Immature natural killer cell (primary cell): ENCODE measurements at regions not wholly inside any gene's neighbourhood (a gene's known extent, or its start where the extent isn't known, plus 50 kb on each side); places are given as distances from the start of the nearest gene placed in this dataset.
A peak's percentile ranks its signal among the peaks of the same experiment; 100 is the strongest.

ENCODE experiments used
- DNase-seq, 3 donors: peaks; one replicate each; pipeline ENCODE4 v3.0.0; 2022; ENCODE audit warnings: mixed read lengths in 1 of 3
- H3K27ac Mint-ChIP-seq, 6 donors: one replicate each; pipeline ENCODE4 v1.8.0; 2020; ENCODE audit warnings: mixed read lengths in 6 of 6, mild to moderate bottlenecking in 5 of 6, inconsistent platforms in 4 of 6, moderate library complexity in 3 of 6
- H3K27me3 Mint-ChIP-seq, 3 donors: one replicate each; pipeline ENCODE4 v1.8.0; 2020 to 2021; ENCODE audit warnings: low read depth in 3 of 3, mild to moderate bottlenecking in 3 of 3, mixed read lengths in 3 of 3, moderate library complexity in 3 of 3, inconsistent platforms in 1 of 3
- H3K36me3 Mint-ChIP-seq, 3 donors: one replicate each; pipeline ENCODE4 v1.8.0; 2020; ENCODE audit warnings: mixed read lengths in 3 of 3, inconsistent platforms in 2 of 3, mild to moderate bottlenecking in 2 of 3
- H3K4me1 Mint-ChIP-seq, 2 donors: one replicate each; pipeline ENCODE4 v1.8.0; 2020; ENCODE audit warnings: inconsistent platforms in 2 of 2, mild to moderate bottlenecking in 2 of 2, mixed read lengths in 2 of 2, moderate library complexity in 1 of 2
- H3K4me3 Mint-ChIP-seq, 5 donors: one replicate each; pipeline ENCODE4 v1.8.0; 2020; ENCODE audit warnings: mild to moderate bottlenecking in 5 of 5, mixed read lengths in 5 of 5, inconsistent platforms in 3 of 5, moderate library complexity in 3 of 5
- H3K9me3 Mint-ChIP-seq, 6 donors: one replicate each; pipeline ENCODE4 v1.8.0; 2020; ENCODE audit warnings: mild to moderate bottlenecking in 6 of 6, mixed read lengths in 6 of 6, inconsistent platforms in 4 of 6, moderate library complexity in 3 of 6

- no peak for DNase-seq
- peaks cover 11 to 24% (median 13%) of the 10 kb centered on the region in 3 donors for H3K27me3 Mint-ChIP-seq
- peaks cover 0 to 3% (median 0%) of the 10 kb centered on the region in 3 donors for H3K36me3 Mint-ChIP-seq
- H3K4me1 Mint-ChIP-seq = peaks cover 11 to 19% of the 10 kb centered on the region in 2 donors
- peak overlapping the region in 2 of 6 donors; percentile 20 to 55 for H3K27ac Mint-ChIP-seq
- H3K4me3 Mint-ChIP-seq = peak overlapping the region in 3 of 5 donors; percentile 4 to 59 (median 49)
- H3K9me3 Mint-ChIP-seq = no peaks in the 10 kb centered on the region
Observed at GRCh38 chr7:25967278-25968204, 184.5 kb upstream of the NFE2L3 start.

- H3K27me3 Mint-ChIP-seq = peaks cover 11 to 20% (median 15%) of the 10 kb centered on the region in 3 donors
- no peaks in the 10 kb centered on the region for H3K9me3 Mint-ChIP-seq
- peaks cover 11 to 19% of the 10 kb centered on the region in 2 donors for H3K4me1 Mint-ChIP-seq
- peaks cover 0 to 3% (median 0%) of the 10 kb centered on the region in 3 donors for H3K36me3 Mint-ChIP-seq
- H3K4me3 Mint-ChIP-seq = peak overlapping the region in 4 of 5 donors; percentile 22 to 59 (median 41)
- peak; percentile 41 to 45 (median 44) for DNase-seq
- H3K27ac Mint-ChIP-seq = no peak overlapping the region
Observed at GRCh38 chr7:25968205-25968993, 183.6 kb upstream of the NFE2L3 start.

GRCh38 chr7:25970356-25970755, 181.6 kb upstream of the NFE2L3 start:
- no peak overlapping the region for H3K4me3 Mint-ChIP-seq
- H3K36me3 Mint-ChIP-seq = peaks cover 0 to 3% (median 0%) of the 10 kb centered on the region in 3 donors
- peaks cover 0 to 1% (median 0%) of the 10 kb centered on the region in 6 donors for H3K9me3 Mint-ChIP-seq
- H3K27ac Mint-ChIP-seq = no peak overlapping the region
- peaks cover 11 to 19% of the 10 kb centered on the region in 2 donors for H3K4me1 Mint-ChIP-seq
- H3K27me3 Mint-ChIP-seq = peaks cover 7 to 18% (median 8%) of the 10 kb centered on the region in 3 donors
- no peak for DNase-seq

- Mint-ChIP-seq H3K4me3 (no peak overlapping the region), H3K9me3 (peaks cover 0 to 1% (median 0%) of the 10 kb centered on the region in 6 donors), H3K27ac (no peak overlapping the region), H3K27me3 (peaks cover 7 to 18% (median 8%) of the 10 kb centered on the region in 3 donors), H3K36me3 (peaks cover 0 to 3% (median 0%) of the 10 kb centered on the region in 3 donors), H3K4me1 (peaks cover 11 to 19% of the 10 kb centered on the region in 2 donors)
- no peak for DNase-seq
Observed at GRCh38 chr7:25970911-25971310, 181.1 kb upstream of the NFE2L3 start.

- Mint-ChIP-seq H3K27me3 (peaks cover 5 to 14% (median 8%) of the 10 kb centered on the region in 3 donors), H3K27ac (no peak overlapping the region), H3K36me3 (no peaks in the 10 kb centered on the region), H3K4me3 (no peak overlapping the region), H3K4me1 (no peaks in the 10 kb centered on the region), H3K9me3 (peaks cover 0 to 8% (median 4%) of the 10 kb centered on the region in 6 donors)
- DNase-seq = no peak
Observed at GRCh38 chr7:25976630-25977029, 175.4 kb upstream of the NFE2L3 start.

GRCh38 chr7:25978466-25978865, 173.5 kb upstream of the NFE2L3 start:
- Mint-ChIP-seq H3K36me3 (no peaks in the 10 kb centered on the region), H3K4me3 (no peak overlapping the region), H3K9me3 (peaks cover 0 to 8% (median 4%) of the 10 kb centered on the region in 6 donors), H3K4me1 (no peaks in the 10 kb centered on the region), H3K27ac (no peak overlapping the region), H3K27me3 (peaks cover 5 to 11% (median 5%) of the 10 kb centered on the region in 3 donors)
- no peak for DNase-seq

- H3K4me3 Mint-ChIP-seq = no peak overlapping the region
- H3K36me3 Mint-ChIP-seq = no peaks in the 10 kb centered on the region
- no peak overlapping the region for H3K27ac Mint-ChIP-seq
- H3K27me3 Mint-ChIP-seq = peaks cover 7 to 9% (median 9%) of the 10 kb centered on the region in 3 donors
- DNase-seq = no peak
- peaks cover 0 to 8% (median 3%) of the 10 kb centered on the region in 6 donors for H3K9me3 Mint-ChIP-seq
- no peaks in the 10 kb centered on the region for H3K4me1 Mint-ChIP-seq
Observed at GRCh38 chr7:25979605-25980004, 172.4 kb upstream of the NFE2L3 start.

GRCh38 chr7:25982684-25983083, 169.3 kb upstream of the NFE2L3 start:
- Mint-ChIP-seq H3K36me3 (no peaks in the 10 kb centered on the region), H3K27me3 (peaks cover 3 to 13% (median 7%) of the 10 kb centered on the region in 3 donors), H3K9me3 (peaks cover 0 to 2% (median 0%) of the 10 kb centered on the region in 6 donors), H3K4me3 (no peak overlapping the region), H3K27ac (no peak overlapping the region), H3K4me1 (no peaks in the 10 kb centered on the region)
- DNase-seq = no peak

GRCh38 chr7:25985196-25985595, 166.8 kb upstream of the NFE2L3 start:
- Mint-ChIP-seq H3K4me1 (no peaks in the 10 kb centered on the region), H3K36me3 (no peaks in the 10 kb centered on the region), H3K27ac (no peak overlapping the region), H3K27me3 (peaks cover 6 to 14% (median 12%) of the 10 kb centered on the region in 3 donors), H3K4me3 (no peak overlapping the region), H3K9me3 (peaks cover 0 to 2% (median 0%) of the 10 kb centered on the region in 6 donors)
- DNase-seq = no peak

- H3K27ac Mint-ChIP-seq = no peak overlapping the region
- no peak for DNase-seq
- no peaks in the 10 kb centered on the region for H3K4me1 Mint-ChIP-seq
- no peak overlapping the region for H3K4me3 Mint-ChIP-seq
- peaks cover 7 to 19% (median 9%) of the 10 kb centered on the region in 3 donors for H3K27me3 Mint-ChIP-seq
- no peaks in the 10 kb centered on the region for H3K36me3 Mint-ChIP-seq
- H3K9me3 Mint-ChIP-seq = peaks cover 0 to 2% (median 0%) of the 10 kb centered on the region in 6 donors
Observed at GRCh38 chr7:25988640-25989039, 163.4 kb upstream of the NFE2L3 start.

GRCh38 chr7:25989140-25989705, 162.8 kb upstream of the NFE2L3 start:
- no peak overlapping the region for H3K27ac Mint-ChIP-seq
- no peaks in the 10 kb centered on the region for H3K36me3 Mint-ChIP-seq
- H3K9me3 Mint-ChIP-seq = peaks cover 0 to 2% (median 0%) of the 10 kb centered on the region in 6 donors
- DNase-seq = no peak
- H3K27me3 Mint-ChIP-seq = peaks cover 6 to 19% (median 6%) of the 10 kb centered on the region in 3 donors
- H3K4me3 Mint-ChIP-seq = no peak overlapping the region
- peaks cover 1 to 3% of the 10 kb centered on the region in 2 donors for H3K4me1 Mint-ChIP-seq

GRCh38 chr7:25994433-25994994, 157.5 kb upstream of the NFE2L3 start:
- H3K9me3 Mint-ChIP-seq = no peaks in the 10 kb centered on the region
- H3K27me3 Mint-ChIP-seq = peaks cover 3 to 12% (median 6%) of the 10 kb centered on the region in 3 donors
- DNase-seq = peak in 2 of 3 donors; percentile 12 to 23
- no peaks in the 10 kb centered on the region for H3K36me3 Mint-ChIP-seq
- no peak overlapping the region for H3K27ac Mint-ChIP-seq
- H3K4me1 Mint-ChIP-seq = peaks cover 11 to 14% of the 10 kb centered on the region in 2 donors
- peak overlapping the region; percentile 2 to 52 (median 9) for H3K4me3 Mint-ChIP-seq

GRCh38 chr7:25995216-25995615, 156.8 kb upstream of the NFE2L3 start:
- Mint-ChIP-seq H3K27me3 (peaks cover 2 to 7% (median 3%) of the 10 kb centered on the region in 3 donors), H3K36me3 (no peaks in the 10 kb centered on the region), H3K4me1 (peaks cover 11 to 14% of the 10 kb centered on the region in 2 donors), H3K4me3 (no peak overlapping the region), H3K9me3 (no peaks in the 10 kb centered on the region), H3K27ac (peak overlapping the region in 1 of 6 donors; percentile 4)
- DNase-seq = no peak
